Vagina (tissue), 2 donors: ENCODE measurements at regions not wholly inside any gene's neighbourhood (a gene's known extent, or its start where the extent isn't known, plus 50 kb on each side); places are given as distances from the start of the nearest gene placed in this dataset. TPM values are rescaled to one million over a fixed set of nuclear protein-coding genes. Genes with fewer than 3 reads are reported as not detected.

Experiments used
- DNase-seq, 2 donors: peaks; one replicate each; pipeline ENCODE4 v3.0.0-alpha.2; 2017; ENCODE audit errors: extremely low spot score in 2 of 2
- H3K27ac ChIP-seq: fragments of 200-600 bp; sonication (generic); one replicate; pipeline ENCODE4 v1.5.1; 2019
- H3K27me3 ChIP-seq: fragments of 200-600 bp; sonication (generic); one replicate; pipeline ENCODE4 v1.5.1; 2019
- H3K36me3 ChIP-seq, 2 donors: fragments of 200-600 bp; sonication (generic); one replicate each; pipeline ENCODE4 v1.5.1; 2017 to 2019
- H3K4me1 ChIP-seq: fragments of 200-600 bp; sonication (generic); one replicate; pipeline ENCODE4 v1.5.1; 2019
- H3K4me3 ChIP-seq, 2 donors: fragments of 200-600 bp; sonication (generic); 1 replicate in 1 of 2; 2 replicates in 1 of 2; pipeline ENCODE4 v1.5.1; 2016 to 2019
- H3K9me3 ChIP-seq: fragments of 200-600 bp; sonication (generic); one replicate; pipeline ENCODE4 v1.5.1; 2019
- POLR2A ChIP-seq, 2 donors: fragments of 450-650 bp; IDR thresholded peaks; one replicate each; pipeline ENCODE4 v1.6.1; 2017; ENCODE audit warnings: antibody characterized with exemption in 2 of 2, mild to moderate bottlenecking in 2 of 2, moderate library complexity in 2 of 2
- POLR2AphosphoS5 ChIP-seq, 2 donors: sonication (generic); formaldehyde crosslinking; IDR thresholded peaks; one replicate each; pipeline ENCODE4 v1.9.0; 2017; ENCODE audit warnings: antibody characterized with exemption in 2 of 2, mild to moderate bottlenecking in 2 of 2, low read depth in 1 of 2; ENCODE audit not compliant: insufficient read depth in 1 of 2
- intact Hi-C: fragments of 100-400 bp; cut with DNase I; formaldehyde crosslinking; loops from one replicate; pipeline ENCODE4 v1.15.1; 2023
- small RNA-seq: library from RNA; depleted of rRNA; stranded (forward); fragments of <200 nt; gene quantifications from one replicate; pipeline ENCODE3, GENCODE V24; 2016
- TF ChIP-seq, protein P1 (sequence below), 3 experiments: fragments of 450-650 bp in 2 of 3; fragments of 200-600 bp in 1 of 3; sonication (generic) in 1 of 3; IDR thresholded peaks; one replicate each; pipeline ENCODE4 v1.5.1; 2017 to 2019; ENCODE audit warnings: antibody characterized with exemption in 3 of 3, mild to moderate bottlenecking in 2 of 3, moderate library complexity in 2 of 3

DNA sequence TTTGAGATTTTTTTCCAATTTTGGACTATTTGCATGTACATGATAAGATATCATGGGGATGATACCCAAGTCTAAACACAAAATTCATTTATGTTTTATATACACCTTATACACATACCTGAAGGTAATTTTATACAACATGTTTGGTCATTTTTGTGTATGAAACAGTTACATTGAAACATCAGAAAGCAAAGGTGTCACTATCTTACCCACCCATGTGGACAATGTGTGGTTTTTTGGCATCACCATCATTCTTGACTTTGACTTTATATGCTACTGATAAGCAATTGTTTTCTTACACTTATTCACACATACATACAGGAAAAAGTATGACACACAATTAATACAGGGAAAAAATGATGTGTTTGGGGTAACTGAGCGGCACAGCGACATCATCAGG lies 51.0 kb upstream of the ACVR1 start:
- DNase-seq, result no peak
- intact Hi-C loops, result no loop called here
- H3K27me3 ChIP-seq, result no peaks in the 10 kb centered on the region
- no peaks in the 10 kb centered on the region for H3K9me3 ChIP-seq
- TF ChIP-seq, protein P1, sequence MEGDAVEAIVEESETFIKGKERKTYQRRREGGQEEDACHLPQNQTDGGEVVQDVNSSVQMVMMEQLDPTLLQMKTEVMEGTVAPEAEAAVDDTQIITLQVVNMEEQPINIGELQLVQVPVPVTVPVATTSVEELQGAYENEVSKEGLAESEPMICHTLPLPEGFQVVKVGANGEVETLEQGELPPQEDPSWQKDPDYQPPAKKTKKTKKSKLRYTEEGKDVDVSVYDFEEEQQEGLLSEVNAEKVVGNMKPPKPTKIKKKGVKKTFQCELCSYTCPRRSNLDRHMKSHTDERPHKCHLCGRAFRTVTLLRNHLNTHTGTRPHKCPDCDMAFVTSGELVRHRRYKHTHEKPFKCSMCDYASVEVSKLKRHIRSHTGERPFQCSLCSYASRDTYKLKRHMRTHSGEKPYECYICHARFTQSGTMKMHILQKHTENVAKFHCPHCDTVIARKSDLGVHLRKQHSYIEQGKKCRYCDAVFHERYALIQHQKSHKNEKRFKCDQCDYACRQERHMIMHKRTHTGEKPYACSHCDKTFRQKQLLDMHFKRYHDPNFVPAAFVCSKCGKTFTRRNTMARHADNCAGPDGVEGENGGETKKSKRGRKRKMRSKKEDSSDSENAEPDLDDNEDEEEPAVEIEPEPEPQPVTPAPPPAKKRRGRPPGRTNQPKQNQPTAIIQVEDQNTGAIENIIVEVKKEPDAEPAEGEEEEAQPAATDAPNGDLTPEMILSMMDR (IDR thresholded peaks at IDR 0.05), result no peak
- TF ChIP-seq POLR2AphosphoS5 (IDR thresholded peaks at IDR 0.05; ENCODE audit: insufficient read depth in 1 of 2, low read depth in 1 of 2) (no peak), POLR2A (IDR thresholded peaks at IDR 0.05) (no peak)
- H3K36me3 ChIP-seq, result no peaks in the 10 kb centered on the region
- H3K4me1 ChIP-seq, result no peaks in the 10 kb centered on the region
- H3K27ac ChIP-seq, result no peak overlapping the region
- H3K4me3 ChIP-seq, result no peak overlapping the region

Small RNAs in the stretch of these regions (small RNA-seq; reads per million reads assigned to genes)
- gene RNU6-932P, result not detected
